G401 (cell line): ENCODE measurements at regions not wholly inside any gene's neighbourhood (a gene's known extent, or its start where the extent isn't known, plus 50 kb on each side); places are given as distances from the start of the nearest gene placed in this dataset.

Experiments
- DNase-seq: peaks from one replicate; pipeline ENCODE4 v3.0.0-alpha.2; 2015; ENCODE audit warnings: low spot score
- in situ Hi-C: cut with HindIII; loops from 2 replicates; pipeline ENCODE4 v1.10.0; 2016; ENCODE audit warnings: low sequenced_read_pairs, mixed read lengths

GRCh38 chr11:92759571-92760214 lies 209.8 kb upstream of the MTNR1B start:
- in situ Hi-C loops, result no loop called here
- DNase-seq, result no peak

- DNase-seq, result no peak
- in situ Hi-C loops, result no loop called here
These were observed 207.3 kb upstream of the MTNR1B start for GRCh38 chr11:92762121-92762540.

DNA sequence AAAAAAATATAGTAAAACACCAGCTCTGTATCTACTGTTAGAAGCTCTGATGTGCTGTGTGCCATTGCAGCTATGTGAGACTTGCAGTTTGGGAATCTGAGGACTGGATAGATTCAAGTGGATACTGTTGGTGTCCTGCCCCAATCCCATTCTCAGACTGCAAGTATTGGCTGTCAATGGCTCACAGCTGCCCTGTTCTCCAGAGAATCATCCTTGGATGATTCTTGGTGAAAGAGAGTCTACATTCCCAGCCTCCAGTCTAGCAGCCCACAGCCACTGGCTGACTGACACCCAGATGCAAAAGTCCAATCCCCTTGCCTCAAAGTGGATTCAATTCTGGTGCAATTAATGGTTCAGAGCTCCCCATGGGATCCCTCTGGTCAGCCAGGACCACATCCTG lies 206.1 kb upstream of the MTNR1B start:
- DNase-seq, result no peak
- in situ Hi-C loops, result no loop called here

- DNase-seq, result no peak
- in situ Hi-C loops, result no loop called here
These were observed 205.3 kb upstream of the MTNR1B start for GRCh38 chr11:92764128-92764527.

GRCh38 chr11:92765082-92765840 lies 204.2 kb upstream of the MTNR1B start:
- in situ Hi-C loops, result no loop called here
- no peak for DNase-seq

DNA sequence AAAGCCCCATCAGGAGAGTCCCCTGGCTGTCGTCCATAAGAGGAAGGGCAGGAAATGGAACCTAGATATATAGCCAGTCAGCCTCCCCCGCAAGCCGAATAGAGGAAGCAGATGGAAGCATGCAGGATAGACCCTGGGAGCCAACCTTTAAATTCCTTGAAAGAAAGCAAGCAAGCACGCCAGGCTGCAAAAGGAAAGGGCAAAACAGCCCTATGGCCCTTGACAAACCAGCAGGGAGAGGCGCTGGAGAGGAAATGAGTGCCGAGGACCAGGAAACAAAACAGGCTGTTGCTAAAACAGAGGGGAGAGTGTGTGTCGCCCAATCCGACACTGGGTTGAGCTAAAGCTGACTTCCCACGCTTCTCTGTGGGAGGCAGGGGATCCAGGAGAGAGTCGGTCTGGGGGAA lies 203.5 kb upstream of the MTNR1B start:
- in situ Hi-C loops, result no loop called here

GRCh38 chr11:92766698-92767097 lies 202.8 kb upstream of the MTNR1B start:
- in situ Hi-C loops, result no loop called here
- no peak for DNase-seq

More for the DNA sequence above, 203.5 kb upstream of the MTNR1B start:
- DNase-seq, result peak; percentile 68

- DNase-seq, result no peak
- in situ Hi-C loops, result no loop called here
These were observed 202.0 kb upstream of the MTNR1B start for GRCh38 chr11:92767416-92767815.

DNA sequence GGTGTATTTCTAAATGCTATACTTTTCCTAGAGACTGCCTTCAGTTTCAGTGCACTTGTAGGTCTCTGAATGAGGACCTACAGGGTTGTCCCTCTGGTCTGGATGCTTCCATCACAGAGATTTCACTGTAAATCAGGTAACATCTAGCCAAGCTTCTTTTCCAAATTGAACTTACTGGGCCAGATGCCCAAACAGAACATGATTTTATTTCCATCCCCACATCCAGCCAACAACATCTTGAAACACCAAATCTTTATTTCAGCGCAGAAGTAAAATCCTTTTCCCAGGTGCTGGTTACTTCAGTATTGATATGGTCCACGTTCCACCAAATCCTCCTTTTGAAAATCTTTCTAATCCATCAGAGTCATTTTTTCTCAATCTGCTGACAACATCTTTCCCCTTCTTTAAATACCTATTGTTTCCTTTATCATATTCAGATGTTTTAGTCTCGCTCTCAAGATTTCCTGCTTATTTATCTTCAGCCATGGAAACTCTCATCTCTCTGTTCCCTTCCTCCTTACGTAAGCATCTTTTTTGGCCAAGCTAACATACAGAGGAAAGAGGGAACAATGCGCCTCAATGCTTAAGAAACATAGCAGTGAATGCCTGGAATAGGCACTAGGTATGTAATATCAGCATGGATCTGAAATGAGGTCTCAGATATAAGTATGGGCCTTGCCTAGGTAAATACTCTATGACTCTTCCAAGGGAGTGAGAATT lies 201.2 kb upstream of the MTNR1B start:
- in situ Hi-C loops, result no loop called here
- no peak for DNase-seq

GRCh38 chr11:92769112-92769511 lies 200.3 kb upstream of the MTNR1B start:
- in situ Hi-C loops, result no loop called here
- DNase-seq, result no peak

GRCh38 chr11:92770419-92770818 lies 199.0 kb upstream of the MTNR1B start:
- in situ Hi-C loops, result no loop called here
- DNase-seq, result no peak

GRCh38 chr11:92770981-92771380 lies 198.5 kb upstream of the MTNR1B start:
- in situ Hi-C loops, result no loop called here
- DNase-seq, result no peak

GRCh38 chr11:92771701-92772100 lies 197.8 kb upstream of the MTNR1B start:
- DNase-seq, result no peak
- in situ Hi-C loops, result no loop called here

DNA sequence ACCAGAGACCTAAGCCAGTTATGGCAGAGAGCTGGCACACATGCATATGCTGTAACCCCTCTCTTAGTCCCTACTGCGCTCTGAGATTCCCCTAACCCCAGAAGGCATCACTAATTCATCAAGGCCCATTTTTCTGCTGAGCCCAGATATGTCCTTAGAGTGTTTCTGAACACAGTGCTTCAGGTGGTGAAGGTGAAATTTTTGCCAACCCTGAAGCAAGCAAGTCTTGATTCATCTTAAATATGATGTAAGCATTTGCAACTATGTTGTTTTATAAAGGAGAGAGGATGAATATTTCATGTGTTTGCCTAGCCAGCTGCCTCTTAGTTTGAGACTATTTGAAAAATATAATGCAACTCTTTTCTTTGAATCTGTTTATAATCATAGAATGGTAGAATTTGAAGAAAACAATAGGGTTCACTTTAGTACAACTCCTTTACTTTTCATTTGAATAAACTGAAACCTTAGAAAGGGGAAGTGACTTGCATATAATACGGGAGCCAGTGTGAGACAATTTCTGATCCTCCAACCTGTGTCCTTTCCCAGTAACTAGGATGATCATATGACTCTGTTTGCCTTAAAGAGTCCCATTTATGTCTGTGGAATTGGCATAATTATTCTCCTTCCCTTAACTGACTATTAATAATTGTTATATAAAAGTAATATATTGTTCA lies 194.3 kb upstream of the MTNR1B start:
- no peak for DNase-seq
- in situ Hi-C loops, result no loop called here

DNA sequence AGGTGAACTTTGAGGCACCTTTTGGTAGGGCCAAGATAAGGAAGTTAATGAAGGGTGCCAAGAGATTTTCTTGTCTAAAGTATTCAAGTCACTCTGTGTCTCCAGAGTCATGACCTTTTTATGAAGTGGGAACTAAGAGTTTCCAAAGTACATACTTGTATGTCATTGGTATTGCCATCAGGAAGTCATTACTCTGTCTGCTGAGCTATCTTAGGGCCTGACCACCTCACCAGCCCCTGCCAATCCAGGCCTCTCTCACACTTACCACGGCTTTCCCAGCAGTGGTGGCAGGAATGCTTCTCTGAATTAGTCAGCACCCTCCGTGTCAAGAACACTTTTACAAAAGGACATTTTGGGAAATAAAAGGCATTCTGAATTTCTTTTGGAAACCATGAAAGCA lies 192.8 kb upstream of the MTNR1B start:
- DNase-seq, result no peak

GRCh38 chr11:92779746-92780145 lies 189.7 kb upstream of the MTNR1B start:
- no peak for DNase-seq
- in situ Hi-C loops, result no loop called here

More for the DNA sequence above, 192.8 kb upstream of the MTNR1B start:
- in situ Hi-C loops, result no loop called here

DNA sequence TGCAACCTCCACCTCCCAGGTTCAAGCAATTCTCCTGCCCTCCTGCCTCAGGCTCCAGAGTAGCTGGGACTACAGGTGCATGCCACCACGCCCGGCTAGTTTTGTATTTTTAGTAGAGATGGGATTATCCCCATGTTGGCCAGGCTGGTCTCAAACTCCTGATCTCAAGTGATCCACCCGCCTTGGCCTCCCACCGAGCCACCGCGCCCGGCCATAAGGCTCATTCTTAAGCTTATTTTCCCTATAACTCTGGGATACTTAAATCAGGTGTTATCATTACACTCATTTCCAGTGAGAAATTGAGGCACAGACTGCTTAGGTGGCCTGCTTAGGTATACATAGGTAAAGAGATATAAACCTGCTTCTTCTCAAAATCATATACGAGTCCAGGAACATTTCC lies 188.3 kb upstream of the MTNR1B start:
- DNase-seq, result no peak
- in situ Hi-C loops, result no loop called here

GRCh38 chr11:92782806-92783205 lies 186.6 kb upstream of the MTNR1B start:
- in situ Hi-C loops, result no loop called here
- no peak for DNase-seq

- in situ Hi-C loops, result no loop called here
- peak; percentile 23 for DNase-seq
These were observed 185.1 kb upstream of the MTNR1B start for GRCh38 chr11:92784331-92784730.

DNA sequence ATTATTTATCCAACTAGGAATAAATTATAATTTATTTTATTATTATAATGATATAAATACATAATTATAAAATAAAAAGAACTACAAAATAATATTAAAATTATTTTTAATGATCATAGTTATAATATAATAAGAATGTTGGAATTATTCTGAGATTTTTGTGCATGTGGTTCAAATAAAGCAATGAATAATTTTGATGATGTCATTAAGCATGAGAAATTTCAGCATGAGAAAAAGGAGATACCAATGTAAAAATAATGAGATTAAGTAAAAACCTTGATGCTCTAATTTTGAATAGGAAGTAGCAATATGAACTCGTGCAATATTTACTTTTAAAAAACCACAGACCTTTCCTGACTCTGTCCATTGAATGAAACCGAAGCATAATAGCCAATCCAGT lies 181.8 kb upstream of the MTNR1B start:
- DNase-seq, result no peak
- in situ Hi-C loops, result no loop called here
